WTC11 (cell line): ENCODE measurements at regions not wholly inside any gene's neighbourhood (a gene's known extent, or its start where the extent isn't known, plus 50 kb on each side); places are given as distances from the start of the nearest gene placed in this dataset.

Experiments
- ATAC-seq: fragments of 200-7000 bp; cut with Tn5 transposase; 2 replicates; pipeline ENCODE4 v1.10.0; 2021; ENCODE audit warnings: mild to moderate bottlenecking, moderate library complexity
- CTCF ChIA-PET: fragments of 300-600 bp; sonication (Branson Sonifier 250); formaldehyde crosslinking; loops from one replicate; lab custom pipeline; 2021; ENCODE audit warnings: antibody characterized with exemption; lab: Charles Lee
- POLR2A ChIA-PET: fragments of 350-600 bp; sonication (Branson Sonifier 250); formaldehyde crosslinking; loops from one replicate; lab custom pipeline; 2021; ENCODE audit warnings: antibody characterized with exemption; lab: Charles Lee
- DNase-seq: peaks from one replicate; pipeline ENCODE4 v3.0.0; 2021; ENCODE audit warnings: low spot score
- H3K27ac Mint-ChIP-seq: 2 replicates; pipeline ENCODE4 v1.8.0; 2021; ENCODE audit warnings: mixed read lengths
- H3K27me3 Mint-ChIP-seq: 2 replicates; pipeline ENCODE4 v1.8.0; 2021; ENCODE audit warnings: low read depth, mild to moderate bottlenecking, moderate library complexity, mixed read lengths
- H3K36me3 Mint-ChIP-seq: 2 replicates; pipeline ENCODE4 v1.8.0; 2021; ENCODE audit warnings: mixed read lengths
- H3K4me1 Mint-ChIP-seq: 2 replicates; pipeline ENCODE4 v1.8.0; 2022; ENCODE audit warnings: mixed read lengths
- H3K4me3 Mint-ChIP-seq: 2 replicates; pipeline ENCODE4 v1.8.0; 2021; ENCODE audit warnings: mild to moderate bottlenecking, moderate library complexity, mixed read lengths
- H3K9me3 Mint-ChIP-seq: 2 replicates; pipeline ENCODE4 v1.8.0; 2021; ENCODE audit warnings: mixed read lengths
- ELF4 ChIP-seq: sonication (generic); formaldehyde crosslinking; IDR thresholded peaks from 2 replicates; pipeline ENCODE4 v1.8.1; 2022; ENCODE audit warnings: low read depth, mild to moderate bottlenecking, moderate library complexity, missing genetic modification reagents
- FOXJ3 ChIP-seq: sonication (generic); formaldehyde crosslinking; IDR thresholded peaks from 2 replicates; pipeline ENCODE4 v1.9.0; 2021; ENCODE audit warnings: missing genetic modification reagents, mild to moderate bottlenecking, borderline replicate concordance
- FOXP1 ChIP-seq: sonication (generic); formaldehyde crosslinking; IDR thresholded peaks from 2 replicates; pipeline ENCODE4 v1.8.0; 2022; ENCODE audit warnings: missing genetic modification reagents, mild to moderate bottlenecking, moderate library complexity, borderline replicate concordance
- GTF2I ChIP-seq: fragments of 250-450 bp; sonication (Bioruptor Pico); conservative IDR thresholded peaks from 2 replicates; pipeline ENCODE4 v1.4.0; 2021; ENCODE audit warnings: mild to moderate bottlenecking
- NFE2L1 ChIP-seq: sonication (generic); formaldehyde crosslinking; IDR thresholded peaks from 2 replicates; pipeline ENCODE4 v1.8.1; 2023; ENCODE audit warnings: missing genetic modification reagents
- TCF7 ChIP-seq: sonication (generic); formaldehyde crosslinking; IDR thresholded peaks from 2 replicates; pipeline ENCODE4 v1.8.0; 2022; ENCODE audit warnings: mild to moderate bottlenecking, low read depth, missing genetic modification reagents, moderate library complexity
- ZNF219 ChIP-seq: sonication (generic); formaldehyde crosslinking; IDR thresholded peaks from 2 replicates; pipeline ENCODE4 v1.8.0; 2023; ENCODE audit warnings: missing genetic modification reagents, mild to moderate bottlenecking, borderline replicate concordance
- ZNF671 ChIP-seq: fragments of 250-450 bp; sonication (Bioruptor Pico); IDR thresholded peaks from 2 replicates; pipeline ENCODE4 v1.8.0; 2021; ENCODE audit warnings: mild to moderate bottlenecking
- TF ChIP-seq, protein P1 (sequence below): sonication (generic); formaldehyde crosslinking; IDR thresholded peaks from 2 replicates; pipeline ENCODE4 v1.8.0; 2022; ENCODE audit warnings: mild to moderate bottlenecking, missing genetic modification reagents
- TF ChIP-seq, protein P2 (sequence below): fragments of 250-450 bp; sonication (Bioruptor Pico); IDR thresholded peaks from 2 replicates; pipeline ENCODE4 v1.9.0; 2021; ENCODE audit warnings: mild to moderate bottlenecking
- TF ChIP-seq, protein P3 (sequence below): sonication (generic); formaldehyde crosslinking; IDR thresholded peaks from 2 replicates; pipeline ENCODE4 v1.8.0; 2023; ENCODE audit warnings: missing genetic modification reagents
- TF ChIP-seq, protein P4 (sequence below): fragments of 200-600 bp; IDR thresholded peaks from 2 replicates; pipeline ENCODE4 v1.8.0; 2022; ENCODE audit warnings: antibody characterized with exemption
- TF ChIP-seq, protein P5 (sequence below): fragments of 250-450 bp; sonication (Bioruptor Pico); IDR thresholded peaks from 2 replicates; pipeline ENCODE4 v1.9.0; 2021; ENCODE audit warnings: mild to moderate bottlenecking
- TF ChIP-seq, protein P6 (sequence below): sonication (generic); formaldehyde crosslinking; IDR thresholded peaks from 2 replicates; pipeline ENCODE4 v1.8.0; 2022; ENCODE audit warnings: missing genetic modification reagents

DNA sequence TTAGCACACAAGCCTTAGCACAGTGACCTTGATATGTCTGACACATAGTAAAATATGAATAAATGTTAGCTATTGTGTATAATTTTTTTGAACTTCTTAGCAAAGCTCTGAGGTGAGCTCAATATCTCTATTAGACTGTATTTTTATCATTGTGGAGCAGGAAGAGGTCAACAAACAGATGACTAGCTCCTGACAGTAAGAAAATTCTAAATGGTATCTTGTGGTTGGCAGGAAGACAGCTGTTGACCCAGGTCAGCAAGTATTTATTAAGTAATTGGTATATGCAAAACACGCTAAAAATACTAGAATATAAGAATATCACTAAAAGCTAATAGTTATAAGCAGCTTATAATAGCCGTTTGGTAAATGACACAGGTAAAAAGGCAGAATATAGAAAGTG lies 77.5 kb upstream of the MARCKS start (continued):
- TF ChIP-seq ZNF219 (CRISPR knock-in tag): no peak

DNA sequence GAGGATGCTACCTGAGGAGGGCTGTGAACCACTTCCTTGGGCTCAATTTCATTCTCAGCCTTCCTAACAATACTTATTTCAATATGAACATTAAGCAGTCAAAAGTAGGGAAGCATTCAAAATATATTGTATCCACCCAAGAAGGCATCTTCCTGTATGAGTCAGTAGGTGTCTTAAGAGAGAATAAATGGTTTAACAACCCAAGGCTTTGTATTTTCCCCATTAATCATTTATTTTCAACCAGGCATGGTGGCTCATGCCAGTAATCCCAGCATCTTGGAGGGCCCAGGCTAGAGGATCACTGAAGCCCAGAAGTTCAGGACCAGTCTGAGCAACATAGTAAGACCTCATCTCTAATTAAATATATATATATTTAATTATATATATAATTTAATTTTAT lies 74.5 kb upstream of the MARCKS start:
- H3K36me3 Mint-ChIP-seq: no peaks in the 10 kb centered on the region
- H3K4me3 Mint-ChIP-seq: no peak overlapping the region
- no peak overlapping the region for H3K27ac Mint-ChIP-seq
- POLR2A ChIA-PET: no interaction called here
- no peak for ATAC-seq
- H3K4me1 Mint-ChIP-seq: peaks cover 2% of the 10 kb centered on the region
- DNase-seq: no peak
- TF ChIP-seq, protein P1, sequence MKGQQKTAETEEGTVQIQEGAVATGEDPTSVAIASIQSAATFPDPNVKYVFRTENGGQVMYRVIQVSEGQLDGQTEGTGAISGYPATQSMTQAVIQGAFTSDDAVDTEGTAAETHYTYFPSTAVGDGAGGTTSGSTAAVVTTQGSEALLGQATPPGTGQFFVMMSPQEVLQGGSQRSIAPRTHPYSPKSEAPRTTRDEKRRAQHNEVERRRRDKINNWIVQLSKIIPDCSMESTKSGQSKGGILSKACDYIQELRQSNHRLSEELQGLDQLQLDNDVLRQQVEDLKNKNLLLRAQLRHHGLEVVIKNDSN (CRISPR knock-in tag): no peak
- TF ChIP-seq, all 79 proteins: peak for 0
- Mint-ChIP-seq H3K27me3 (peaks cover 59% of the 10 kb centered on the region), H3K9me3 (no peaks in the 10 kb centered on the region)
- CTCF ChIA-PET: no interaction called here

DNA sequence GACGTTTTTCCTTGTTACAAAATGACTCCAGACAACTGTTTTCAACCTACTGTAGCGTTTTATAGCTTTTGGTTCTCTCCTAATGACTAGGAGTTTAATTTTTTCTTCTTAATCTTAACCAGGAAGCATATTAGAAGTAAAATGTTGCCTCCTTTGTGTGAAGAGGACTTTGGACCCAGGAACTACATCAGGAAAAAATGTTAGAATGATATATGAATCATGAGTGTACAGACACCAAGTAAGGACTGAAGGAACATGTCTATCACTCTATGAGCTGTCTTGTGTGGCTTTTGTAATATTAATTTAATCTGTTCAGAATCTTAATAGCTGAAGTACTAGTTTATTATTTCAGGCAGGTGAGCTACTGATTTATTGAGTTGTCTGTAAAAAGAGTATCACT lies 71.0 kb upstream of the MARCKS start:
- H3K36me3 Mint-ChIP-seq: no peaks in the 10 kb centered on the region
- no peak for TF ChIP-seq ZNF671 (CRISPR knock-in tag)
- TF ChIP-seq, protein P2, sequence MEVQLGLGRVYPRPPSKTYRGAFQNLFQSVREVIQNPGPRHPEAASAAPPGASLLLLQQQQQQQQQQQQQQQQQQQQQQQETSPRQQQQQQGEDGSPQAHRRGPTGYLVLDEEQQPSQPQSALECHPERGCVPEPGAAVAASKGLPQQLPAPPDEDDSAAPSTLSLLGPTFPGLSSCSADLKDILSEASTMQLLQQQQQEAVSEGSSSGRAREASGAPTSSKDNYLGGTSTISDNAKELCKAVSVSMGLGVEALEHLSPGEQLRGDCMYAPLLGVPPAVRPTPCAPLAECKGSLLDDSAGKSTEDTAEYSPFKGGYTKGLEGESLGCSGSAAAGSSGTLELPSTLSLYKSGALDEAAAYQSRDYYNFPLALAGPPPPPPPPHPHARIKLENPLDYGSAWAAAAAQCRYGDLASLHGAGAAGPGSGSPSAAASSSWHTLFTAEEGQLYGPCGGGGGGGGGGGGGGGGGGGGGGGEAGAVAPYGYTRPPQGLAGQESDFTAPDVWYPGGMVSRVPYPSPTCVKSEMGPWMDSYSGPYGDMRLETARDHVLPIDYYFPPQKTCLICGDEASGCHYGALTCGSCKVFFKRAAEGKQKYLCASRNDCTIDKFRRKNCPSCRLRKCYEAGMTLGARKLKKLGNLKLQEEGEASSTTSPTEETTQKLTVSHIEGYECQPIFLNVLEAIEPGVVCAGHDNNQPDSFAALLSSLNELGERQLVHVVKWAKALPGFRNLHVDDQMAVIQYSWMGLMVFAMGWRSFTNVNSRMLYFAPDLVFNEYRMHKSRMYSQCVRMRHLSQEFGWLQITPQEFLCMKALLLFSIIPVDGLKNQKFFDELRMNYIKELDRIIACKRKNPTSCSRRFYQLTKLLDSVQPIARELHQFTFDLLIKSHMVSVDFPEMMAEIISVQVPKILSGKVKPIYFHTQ (CRISPR knock-in tag): no peak
- no peak for TF ChIP-seq FOXP1 (CRISPR knock-in tag)
- TF ChIP-seq FOXJ3 (CRISPR knock-in tag): no peak
- TF ChIP-seq, protein P3, sequence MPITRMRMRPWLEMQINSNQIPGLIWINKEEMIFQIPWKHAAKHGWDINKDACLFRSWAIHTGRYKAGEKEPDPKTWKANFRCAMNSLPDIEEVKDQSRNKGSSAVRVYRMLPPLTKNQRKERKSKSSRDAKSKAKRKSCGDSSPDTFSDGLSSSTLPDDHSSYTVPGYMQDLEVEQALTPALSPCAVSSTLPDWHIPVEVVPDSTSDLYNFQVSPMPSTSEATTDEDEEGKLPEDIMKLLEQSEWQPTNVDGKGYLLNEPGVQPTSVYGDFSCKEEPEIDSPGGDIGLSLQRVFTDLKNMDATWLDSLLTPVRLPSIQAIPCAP (CRISPR knock-in tag): no peak
- TF ChIP-seq, protein P4, sequence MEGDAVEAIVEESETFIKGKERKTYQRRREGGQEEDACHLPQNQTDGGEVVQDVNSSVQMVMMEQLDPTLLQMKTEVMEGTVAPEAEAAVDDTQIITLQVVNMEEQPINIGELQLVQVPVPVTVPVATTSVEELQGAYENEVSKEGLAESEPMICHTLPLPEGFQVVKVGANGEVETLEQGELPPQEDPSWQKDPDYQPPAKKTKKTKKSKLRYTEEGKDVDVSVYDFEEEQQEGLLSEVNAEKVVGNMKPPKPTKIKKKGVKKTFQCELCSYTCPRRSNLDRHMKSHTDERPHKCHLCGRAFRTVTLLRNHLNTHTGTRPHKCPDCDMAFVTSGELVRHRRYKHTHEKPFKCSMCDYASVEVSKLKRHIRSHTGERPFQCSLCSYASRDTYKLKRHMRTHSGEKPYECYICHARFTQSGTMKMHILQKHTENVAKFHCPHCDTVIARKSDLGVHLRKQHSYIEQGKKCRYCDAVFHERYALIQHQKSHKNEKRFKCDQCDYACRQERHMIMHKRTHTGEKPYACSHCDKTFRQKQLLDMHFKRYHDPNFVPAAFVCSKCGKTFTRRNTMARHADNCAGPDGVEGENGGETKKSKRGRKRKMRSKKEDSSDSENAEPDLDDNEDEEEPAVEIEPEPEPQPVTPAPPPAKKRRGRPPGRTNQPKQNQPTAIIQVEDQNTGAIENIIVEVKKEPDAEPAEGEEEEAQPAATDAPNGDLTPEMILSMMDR: no peak
- TF ChIP-seq ELF4 (CRISPR knock-in tag): no peak
- TF ChIP-seq NFE2L1 (CRISPR knock-in tag): no peak
- TF ChIP-seq, protein P5, sequence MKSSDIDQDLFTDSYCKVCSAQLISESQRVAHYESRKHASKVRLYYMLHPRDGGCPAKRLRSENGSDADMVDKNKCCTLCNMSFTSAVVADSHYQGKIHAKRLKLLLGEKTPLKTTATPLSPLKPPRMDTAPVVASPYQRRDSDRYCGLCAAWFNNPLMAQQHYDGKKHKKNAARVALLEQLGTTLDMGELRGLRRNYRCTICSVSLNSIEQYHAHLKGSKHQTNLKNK: no peak
- TF ChIP-seq, protein P6, sequence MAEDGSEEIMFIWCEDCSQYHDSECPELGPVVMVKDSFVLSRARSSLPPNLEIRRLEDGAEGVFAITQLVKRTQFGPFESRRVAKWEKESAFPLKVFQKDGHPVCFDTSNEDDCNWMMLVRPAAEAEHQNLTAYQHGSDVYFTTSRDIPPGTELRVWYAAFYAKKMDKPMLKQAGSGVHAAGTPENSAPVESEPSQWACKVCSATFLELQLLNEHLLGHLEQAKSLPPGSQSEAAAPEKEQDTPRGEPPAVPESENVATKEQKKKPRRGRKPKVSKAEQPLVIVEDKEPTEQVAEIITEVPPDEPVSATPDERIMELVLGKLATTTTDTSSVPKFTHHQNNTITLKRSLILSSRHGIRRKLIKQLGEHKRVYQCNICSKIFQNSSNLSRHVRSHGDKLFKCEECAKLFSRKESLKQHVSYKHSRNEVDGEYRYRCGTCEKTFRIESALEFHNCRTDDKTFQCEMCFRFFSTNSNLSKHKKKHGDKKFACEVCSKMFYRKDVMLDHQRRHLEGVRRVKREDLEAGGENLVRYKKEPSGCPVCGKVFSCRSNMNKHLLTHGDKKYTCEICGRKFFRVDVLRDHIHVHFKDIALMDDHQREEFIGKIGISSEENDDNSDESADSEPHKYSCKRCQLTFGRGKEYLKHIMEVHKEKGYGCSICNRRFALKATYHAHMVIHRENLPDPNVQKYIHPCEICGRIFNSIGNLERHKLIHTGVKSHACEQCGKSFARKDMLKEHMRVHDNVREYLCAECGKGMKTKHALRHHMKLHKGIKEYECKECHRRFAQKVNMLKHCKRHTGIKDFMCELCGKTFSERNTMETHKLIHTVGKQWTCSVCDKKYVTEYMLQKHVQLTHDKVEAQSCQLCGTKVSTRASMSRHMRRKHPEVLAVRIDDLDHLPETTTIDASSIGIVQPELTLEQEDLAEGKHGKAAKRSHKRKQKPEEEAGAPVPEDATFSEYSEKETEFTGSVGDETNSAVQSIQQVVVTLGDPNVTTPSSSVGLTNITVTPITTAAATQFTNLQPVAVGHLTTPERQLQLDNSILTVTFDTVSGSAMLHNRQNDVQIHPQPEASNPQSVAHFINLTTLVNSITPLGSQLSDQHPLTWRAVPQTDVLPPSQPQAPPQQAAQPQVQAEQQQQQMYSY (CRISPR knock-in tag): no peak
- no peak for TF ChIP-seq GTF2I (CRISPR knock-in tag)
- TF ChIP-seq TCF7 (CRISPR knock-in tag): no peak
- CTCF ChIA-PET: interaction anchor here (0.9 kb wide), 1 partner anchor 9 kb away, joined by 3 read pairs; no protein-coding TSS in a partner anchor

More for the DNA sequence above, 71.0 kb upstream of the MARCKS start:
- Mint-ChIP-seq H3K9me3 (no peaks in the 10 kb centered on the region), H3K27ac (no peak overlapping the region), H3K4me1 (no peaks in the 10 kb centered on the region), H3K4me3 (no peak overlapping the region), H3K27me3 (peaks cover 28% of the 10 kb centered on the region)
- POLR2A ChIA-PET: interaction anchor here (0.6 kb wide), 1 partner anchor 449 kb away, joined by 3 read pairs; no protein-coding TSS in a partner anchor
- DNase-seq (no peak), ATAC-seq (no peak)
